AG10803 (cell line): ENCODE measurements at regions not wholly inside any gene's neighbourhood (a gene's known extent, or its start where the extent isn't known, plus 50 kb on each side); places are given as distances from the start of the nearest gene placed in this dataset.
"Not testable (repeated sequence)": the region's sequence is repeated elsewhere in the genome, so short reads cannot be mapped to it uniquely, and the experiment has no call there.

Source experiments
- DNase-seq: peaks from one replicate; pipeline ENCODE4 v3.0.0; 2010; ENCODE audit warnings: low read depth
- H3K4me3 ChIP-seq: 2 replicates; pipeline ENCODE4 v1.5.1; 2011; ENCODE audit warnings: mild to moderate bottlenecking, low read length, control low read depth
- CTCF ChIP-seq: conservative IDR thresholded peaks from 2 replicates; pipeline ENCODE4 v1.5.1; 2011; ENCODE audit warnings: mild to moderate bottlenecking, low read length, control low read depth, inconsistent platforms

GRCh38 chr19:30253581-30253996 is 118.6 kb upstream of the ZNF536 start:
- DNase-seq: peak; percentile 73
- TF ChIP-seq CTCF: no peak
- peak overlapping the region; percentile 44 for H3K4me3 ChIP-seq

- no peak for DNase-seq
- no peak for TF ChIP-seq CTCF
- H3K4me3 ChIP-seq: peak overlapping the region; percentile 44
These were observed 118.0 kb upstream of the ZNF536 start for GRCh38 chr19:30254158-30254557.

DNA sequence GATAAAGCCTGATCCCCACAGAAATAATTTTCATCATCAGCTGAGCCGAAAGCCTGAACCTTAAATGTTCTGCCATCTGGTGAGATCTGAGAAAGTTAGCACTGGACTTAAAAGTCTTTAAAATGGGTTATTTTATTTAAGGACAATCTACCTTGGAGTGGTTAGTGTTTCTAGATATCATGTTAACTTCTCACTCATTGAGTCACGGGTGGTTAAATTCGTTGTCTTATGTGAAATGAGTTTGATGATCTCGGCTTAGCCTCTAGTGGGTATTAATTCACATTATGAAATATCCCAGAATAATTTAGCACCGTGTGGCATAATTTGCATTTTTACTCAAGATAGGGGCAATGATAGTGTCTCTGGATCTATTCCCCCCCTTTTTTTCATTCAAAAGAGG is 117.4 kb upstream of the ZNF536 start:
- peak overlapping the region; percentile 44 for H3K4me3 ChIP-seq
- no peak for DNase-seq
- TF ChIP-seq CTCF: no peak

DNA sequence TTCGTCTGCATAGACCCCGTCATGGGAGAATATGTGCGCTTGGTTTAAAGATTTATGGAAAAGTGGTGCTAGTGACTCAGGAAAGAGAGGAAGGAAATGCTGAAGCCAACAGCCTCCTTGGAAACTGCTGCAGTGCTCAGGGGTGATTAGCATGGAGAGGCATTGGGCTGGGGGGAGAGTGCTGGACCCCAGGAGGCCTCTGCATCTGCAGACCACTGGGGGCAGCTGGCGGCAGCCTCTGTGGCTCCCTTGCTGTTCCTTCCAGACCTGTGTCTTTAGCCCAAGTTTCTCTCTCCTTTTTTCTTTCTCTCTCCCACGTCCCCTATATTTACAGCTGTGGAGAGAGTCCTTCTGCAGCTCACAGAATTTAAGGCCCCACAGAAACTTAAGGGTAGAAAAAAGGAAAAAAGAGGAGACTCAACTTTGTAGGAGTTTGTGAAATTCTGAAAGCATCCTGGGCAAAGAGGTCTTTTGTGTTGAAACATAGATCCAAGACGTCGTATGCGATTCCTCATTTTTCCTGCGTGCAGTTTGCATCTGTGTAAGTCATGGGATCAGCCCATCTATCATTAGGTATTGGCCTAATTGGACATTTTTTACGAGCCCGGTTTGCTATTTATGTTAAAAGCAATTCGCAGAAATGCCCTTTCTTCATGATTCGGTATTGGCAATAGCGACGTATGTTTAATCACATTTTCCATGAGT is 116.2 kb upstream of the ZNF536 start:
- H3K4me3 ChIP-seq: peak overlapping the region; percentile 42
- peak; percentile 60 for DNase-seq
- no peak for TF ChIP-seq CTCF

DNA sequence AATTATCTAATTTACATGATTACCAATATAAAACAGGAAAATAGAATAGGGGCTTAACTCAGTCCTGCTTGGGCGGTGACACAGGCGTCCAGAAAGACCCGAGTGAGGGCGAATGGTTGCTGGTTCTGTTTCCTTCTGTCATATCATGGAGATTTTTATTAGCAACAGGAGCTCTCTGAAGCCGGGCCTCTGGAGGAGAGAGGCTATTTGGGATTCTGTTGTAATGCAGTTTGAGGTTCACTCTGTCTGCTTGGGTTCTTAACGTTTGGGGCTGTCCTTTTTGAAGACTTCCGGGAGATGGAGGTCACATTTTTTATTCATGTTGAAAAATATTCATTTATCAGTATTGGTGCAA is 115.7 kb upstream of the ZNF536 start:
- TF ChIP-seq CTCF: no peak
- peak overlapping the region; percentile 42 for H3K4me3 ChIP-seq
- DNase-seq: no peak

GRCh38 chr19:30263830-30264381 is 108.3 kb upstream of the ZNF536 start:
- peak overlapping the region; percentile 13 for H3K4me3 ChIP-seq
- no peak for TF ChIP-seq CTCF
- peak; percentile 44 for DNase-seq

GRCh38 chr19:30265918-30266317 is 106.3 kb upstream of the ZNF536 start:
- DNase-seq, H3K4me3 ChIP-seq: not testable (repeated sequence)
